ENCODE measurements at regions not wholly inside any gene's neighbourhood (a gene's known extent, or its start where the extent isn't known, plus 50 kb on each side); places are given as distances from the start of the nearest gene placed in this dataset.
A peak's percentile ranks its signal among the peaks of the same experiment; 100 is the strongest.

DNA sequence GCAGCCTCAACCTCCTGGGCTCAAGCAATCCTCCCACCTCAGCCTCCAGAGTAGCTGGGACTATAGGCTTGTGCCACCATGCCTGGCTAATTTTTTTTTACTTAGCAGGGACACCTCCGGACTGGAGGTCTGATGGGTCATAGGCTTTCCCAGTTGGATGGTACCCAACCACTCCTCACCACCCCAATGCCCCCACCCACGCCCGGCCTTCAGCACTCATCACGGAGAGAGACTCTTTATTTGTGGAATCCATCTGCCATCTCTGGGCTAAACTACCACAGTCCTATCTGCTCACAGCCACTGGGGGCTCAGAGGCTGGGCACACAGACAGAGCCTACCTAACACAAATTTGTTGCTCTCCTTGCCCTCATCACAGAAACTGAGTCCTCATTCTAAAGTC, 58.3 kb upstream of the STXBP1 start:
- Histone ChIP-seq H3K9me3 (ENCODE audit: control insufficient read depth, insufficient read depth, low read length) (no peaks in the 10 kb centered on the region), H3K9ac (ENCODE audit: low read depth, low read length) (no peak overlapping the region), H3K36me3 (ENCODE audit: control insufficient read depth, insufficient read depth, low read length) (no peaks in the 10 kb centered on the region), H3K4me1 (ENCODE audit: control insufficient read depth, insufficient read depth, low read length) (peaks cover 15% of the 10 kb centered on the region), H3K4me3 (ENCODE audit: low read depth, low read length) (no peak overlapping the region), H3K27me3 (ENCODE audit: control insufficient read depth, insufficient read depth, low read length) (no peaks in the 10 kb centered on the region), H3K27ac (ENCODE audit: low read depth, low read length) (no peak overlapping the region)

DNA sequence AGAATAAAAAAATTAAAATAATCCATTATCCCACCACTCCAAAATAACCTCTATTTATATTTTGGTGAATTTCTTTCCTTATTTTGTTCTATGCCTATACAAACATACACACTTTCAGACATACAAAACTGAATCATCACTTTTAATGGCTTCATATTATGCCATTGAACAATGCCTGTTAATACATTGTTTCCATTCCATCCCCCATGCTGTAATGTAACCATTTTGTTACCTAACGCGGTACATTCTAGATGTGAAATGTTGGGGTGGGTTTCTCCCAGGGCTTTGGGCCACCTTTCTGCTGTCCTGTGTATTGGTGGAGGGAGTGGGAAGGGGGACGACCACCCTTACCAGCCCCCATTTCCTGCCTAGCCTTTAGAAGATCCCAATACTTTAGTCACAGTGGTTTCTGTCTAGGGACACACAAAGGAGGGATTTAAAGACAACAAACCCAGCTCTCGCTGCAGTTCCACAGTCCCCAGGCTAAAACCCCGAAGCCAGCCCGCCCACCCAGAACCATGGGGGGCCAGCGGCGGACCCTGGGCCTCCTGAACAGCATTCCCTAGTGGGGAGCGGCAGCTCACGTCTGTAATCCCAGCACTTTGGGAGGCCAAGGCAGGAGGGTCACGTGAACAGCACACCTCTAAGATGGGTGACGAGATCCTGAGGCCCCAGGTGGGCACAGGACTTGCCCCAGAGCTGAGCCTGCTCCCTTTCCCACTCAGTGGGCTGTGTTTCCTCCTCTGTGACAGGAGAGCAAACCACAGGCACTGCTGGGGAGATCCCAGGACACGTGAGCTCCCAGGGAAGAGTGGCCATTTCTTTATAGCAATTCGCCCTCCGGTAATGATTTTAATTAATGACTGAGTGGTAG, 56.9 kb upstream of the STXBP1 start:
- no peak overlapping the region for H3K4me3 ChIP-seq (ENCODE audit: low read depth, low read length)
- no peaks in the 10 kb centered on the region for H3K9me3 ChIP-seq (ENCODE audit: control insufficient read depth, insufficient read depth, low read length)
- no peak overlapping the region for H3K9ac ChIP-seq (ENCODE audit: low read depth, low read length)
- peaks cover 15% of the 10 kb centered on the region for H3K4me1 ChIP-seq (ENCODE audit: control insufficient read depth, insufficient read depth, low read length)
- H3K36me3 ChIP-seq (ENCODE audit: control insufficient read depth, insufficient read depth, low read length): no peaks in the 10 kb centered on the region; the same call in 1 of the 2 replicates
- no peaks in the 10 kb centered on the region for H3K27me3 ChIP-seq (ENCODE audit: control insufficient read depth, insufficient read depth, low read length)
- H3K27ac ChIP-seq (ENCODE audit: low read depth, low read length): peak overlapping the region; percentile 74

DNA sequence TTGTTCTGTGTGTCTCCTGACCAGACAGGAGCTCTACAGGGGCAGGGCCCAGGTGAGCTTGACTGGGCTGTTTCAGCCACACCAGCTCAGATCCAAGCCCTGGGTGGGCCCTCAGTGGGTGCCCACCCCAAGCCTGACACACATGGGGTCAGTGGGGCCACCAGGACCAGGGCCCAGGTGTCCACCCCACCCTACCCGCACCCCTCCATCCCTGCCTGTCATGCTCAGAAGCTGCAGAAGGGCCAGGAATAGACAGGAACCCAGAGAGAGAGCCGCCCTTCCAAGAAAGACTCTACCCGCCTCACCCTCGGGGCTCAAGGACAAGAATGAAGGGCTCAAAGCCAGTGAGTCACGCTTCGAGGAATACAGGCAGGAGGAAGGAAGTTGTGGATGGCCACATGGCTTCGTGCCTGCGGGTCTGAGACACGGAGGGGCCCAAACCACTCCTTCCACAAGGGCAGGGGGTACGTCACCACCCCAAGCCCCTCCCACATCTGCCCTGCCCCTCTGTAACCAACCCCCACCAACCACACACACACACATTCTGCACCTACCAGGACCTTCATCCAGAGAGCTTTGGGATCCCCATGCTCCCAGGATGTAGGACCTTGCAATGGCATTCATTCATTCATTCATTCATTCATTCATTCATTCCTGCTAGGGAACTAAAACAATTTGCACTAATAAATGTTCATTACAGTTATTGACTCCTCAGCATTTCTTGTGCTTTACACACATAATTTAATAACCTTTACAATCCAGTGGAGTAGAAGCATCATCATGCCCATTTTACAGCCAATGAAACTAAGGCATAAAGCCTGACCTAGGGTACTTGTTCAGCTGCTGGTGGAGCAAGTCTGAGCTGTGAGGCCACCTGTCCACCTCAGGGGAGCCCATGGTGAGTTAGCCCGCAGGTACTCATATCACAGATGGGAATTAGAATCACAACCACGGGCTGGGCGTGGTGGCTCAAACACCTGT, 55.9 kb upstream of the STXBP1 start:
- peaks cover 5% of the 10 kb centered on the region; the same call in 1 of the 2 replicates for H3K36me3 ChIP-seq (ENCODE audit: control insufficient read depth, insufficient read depth, low read length)
- H3K4me1 ChIP-seq (ENCODE audit: control insufficient read depth, insufficient read depth, low read length): peaks cover 15% of the 10 kb centered on the region
- no peaks in the 10 kb centered on the region for H3K9me3 ChIP-seq (ENCODE audit: control insufficient read depth, insufficient read depth, low read length)
- no peak overlapping the region for H3K9ac ChIP-seq (ENCODE audit: low read depth, low read length)
- H3K4me3 ChIP-seq (ENCODE audit: low read depth, low read length): no peak overlapping the region
- H3K27ac ChIP-seq (ENCODE audit: low read depth, low read length): peak overlapping the region; percentile 74
- H3K27me3 ChIP-seq (ENCODE audit: control insufficient read depth, insufficient read depth, low read length): no peaks in the 10 kb centered on the region

DNA sequence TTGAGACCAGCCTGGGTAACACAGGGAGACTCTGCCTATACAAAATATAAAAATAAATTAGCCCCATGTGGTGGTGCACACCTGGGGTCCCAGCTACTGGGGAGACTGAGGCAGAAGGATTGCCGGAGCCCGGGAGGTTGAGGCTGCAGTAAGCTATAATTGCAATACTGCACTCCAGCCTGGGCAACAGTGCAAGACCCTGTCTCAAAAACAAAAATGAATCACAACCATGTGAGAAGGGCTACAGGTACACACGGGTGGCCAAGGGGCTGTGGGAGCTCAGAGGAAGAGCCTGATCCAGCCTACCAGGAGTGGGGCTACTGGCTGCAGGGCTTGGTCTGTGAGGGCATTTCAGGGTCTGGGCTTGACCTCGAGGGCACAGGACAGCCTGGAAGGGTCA, 55.2 kb upstream of the STXBP1 start:
- H3K9ac ChIP-seq (ENCODE audit: low read depth, low read length): no peak overlapping the region

DNA sequence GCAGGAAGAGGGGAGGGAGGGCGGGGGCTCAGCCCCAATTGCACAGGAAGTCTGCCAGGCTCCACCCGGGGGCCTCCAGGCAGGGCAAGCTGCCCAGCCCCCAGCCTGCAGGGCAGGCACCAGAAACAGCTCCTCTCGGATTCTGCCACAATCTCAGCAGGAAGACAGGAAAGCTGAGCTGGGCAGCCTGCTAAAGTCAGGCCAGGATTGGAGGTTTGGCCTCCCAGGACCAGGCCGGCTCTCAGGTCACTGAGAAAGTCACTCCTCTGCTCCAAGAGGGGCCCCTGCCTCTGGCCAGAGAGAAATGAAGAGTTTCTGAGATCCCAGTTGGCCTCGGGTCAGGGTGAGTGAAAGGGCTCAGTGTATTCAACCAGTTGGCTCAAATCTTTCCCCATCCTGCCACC, 54.6 kb upstream of the STXBP1 start:
- H3K4me3 ChIP-seq (ENCODE audit: low read depth, low read length): no peak overlapping the region
- H3K4me1 ChIP-seq (ENCODE audit: control insufficient read depth, insufficient read depth, low read length): peaks cover 18% of the 10 kb centered on the region
- H3K36me3 ChIP-seq (ENCODE audit: control insufficient read depth, insufficient read depth, low read length): peaks cover 5% of the 10 kb centered on the region; the same call in 1 of the 2 replicates
- H3K27me3 ChIP-seq (ENCODE audit: control insufficient read depth, insufficient read depth, low read length): no peaks in the 10 kb centered on the region
- no peaks in the 10 kb centered on the region for H3K9me3 ChIP-seq (ENCODE audit: control insufficient read depth, insufficient read depth, low read length)
- no peak overlapping the region for H3K9ac ChIP-seq (ENCODE audit: low read depth, low read length)
- H3K27ac ChIP-seq (ENCODE audit: low read depth, low read length): peak overlapping the region; percentile 16

More for the DNA sequence above, 55.2 kb upstream of the STXBP1 start:
- Histone ChIP-seq H3K27me3 (ENCODE audit: control insufficient read depth, insufficient read depth, low read length) (no peaks in the 10 kb centered on the region), H3K27ac (ENCODE audit: low read depth, low read length) (no peak overlapping the region), H3K9me3 (ENCODE audit: control insufficient read depth, insufficient read depth, low read length) (no peaks in the 10 kb centered on the region), H3K36me3 (ENCODE audit: control insufficient read depth, insufficient read depth, low read length) (peaks cover 5% of the 10 kb centered on the region; the same call in 1 of the 2 replicates), H3K4me3 (ENCODE audit: low read depth, low read length) (no peak overlapping the region), H3K4me1 (ENCODE audit: control insufficient read depth, insufficient read depth, low read length) (peaks cover 18% of the 10 kb centered on the region)

DNA sequence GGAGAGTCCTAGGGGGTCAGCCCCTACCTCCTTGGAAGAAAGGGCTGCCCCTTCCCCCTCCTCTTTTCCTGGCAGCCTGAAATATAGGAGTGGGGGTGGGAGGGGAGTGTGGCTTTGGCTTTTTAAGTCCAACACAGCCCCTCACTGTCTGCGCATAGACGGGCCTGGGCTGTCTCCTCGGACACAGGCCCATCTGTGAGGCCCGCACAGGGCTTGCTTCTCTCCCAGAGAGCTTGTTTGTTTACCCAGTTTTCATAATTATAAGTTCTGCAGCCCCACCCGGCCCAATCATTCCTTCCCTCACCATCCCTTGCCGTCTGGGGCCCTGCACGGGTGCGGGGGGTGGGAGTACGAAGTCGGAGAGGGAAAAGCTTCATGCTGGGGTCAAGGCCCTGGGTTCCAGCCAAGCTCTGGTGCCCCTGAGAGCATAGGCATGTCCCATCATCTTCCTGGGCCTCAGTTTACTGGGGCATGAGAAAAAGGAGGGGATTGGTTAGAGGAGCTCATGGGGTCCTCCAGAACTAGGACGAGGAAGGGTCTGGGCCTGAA, 54.0 kb upstream of the STXBP1 start:
- no peaks in the 10 kb centered on the region for H3K9me3 ChIP-seq (ENCODE audit: control insufficient read depth, insufficient read depth, low read length)

DNA sequence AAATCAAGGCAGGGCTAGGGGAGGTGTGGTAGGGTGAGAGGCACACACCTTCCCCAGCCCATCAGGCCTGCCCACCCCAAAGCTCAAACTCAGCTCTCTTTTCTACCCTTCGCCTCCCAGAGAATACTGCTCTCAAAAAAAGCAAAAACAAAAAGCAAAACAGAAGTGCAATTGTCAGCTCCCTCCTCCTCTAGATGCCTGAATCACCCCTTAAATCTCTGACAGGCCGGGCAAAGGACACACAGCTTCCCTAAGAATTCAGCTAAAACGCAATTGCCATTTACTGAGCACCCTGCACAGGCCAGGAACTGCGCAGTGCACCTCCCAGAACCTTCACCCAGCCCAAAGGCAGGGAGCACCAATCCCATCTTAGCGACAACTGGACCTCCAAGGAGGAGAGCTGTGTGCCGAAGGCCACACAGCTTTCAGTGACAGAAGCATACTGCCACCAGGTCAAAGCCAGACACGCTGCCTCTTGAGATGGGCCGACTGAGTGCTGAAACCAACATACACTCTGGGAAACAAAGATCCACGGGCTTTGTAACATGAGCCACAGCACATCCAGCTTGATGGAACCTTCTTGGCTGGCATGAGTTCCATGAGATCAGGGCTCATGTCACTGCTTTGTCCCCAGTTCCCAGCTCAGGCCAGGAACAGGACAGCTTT, 53.4 kb upstream of the STXBP1 start:
- H3K27ac ChIP-seq (ENCODE audit: low read depth, low read length): no peak overlapping the region
- no peaks in the 10 kb centered on the region for H3K9me3 ChIP-seq (ENCODE audit: control insufficient read depth, insufficient read depth, low read length)
- no peak overlapping the region for H3K4me3 ChIP-seq (ENCODE audit: low read depth, low read length)
- H3K36me3 ChIP-seq (ENCODE audit: control insufficient read depth, insufficient read depth, low read length): peaks cover 5% of the 10 kb centered on the region; the same call in 1 of the 2 replicates
- peaks cover 18% of the 10 kb centered on the region for H3K4me1 ChIP-seq (ENCODE audit: control insufficient read depth, insufficient read depth, low read length)
- no peak overlapping the region for H3K9ac ChIP-seq (ENCODE audit: low read depth, low read length)
- H3K27me3 ChIP-seq (ENCODE audit: control insufficient read depth, insufficient read depth, low read length): no peaks in the 10 kb centered on the region

More for the DNA sequence above, 54.0 kb upstream of the STXBP1 start:
- H3K36me3 ChIP-seq (ENCODE audit: control insufficient read depth, insufficient read depth, low read length): peaks cover 5% of the 10 kb centered on the region; the same call in 1 of the 2 replicates
- no peak overlapping the region for H3K4me3 ChIP-seq (ENCODE audit: low read depth, low read length)
- H3K27me3 ChIP-seq (ENCODE audit: control insufficient read depth, insufficient read depth, low read length): no peaks in the 10 kb centered on the region
- no peak overlapping the region for H3K9ac ChIP-seq (ENCODE audit: low read depth, low read length)
- peaks cover 18% of the 10 kb centered on the region for H3K4me1 ChIP-seq (ENCODE audit: control insufficient read depth, insufficient read depth, low read length)
- H3K27ac ChIP-seq (ENCODE audit: low read depth, low read length): peak overlapping the region; percentile 16

DNA sequence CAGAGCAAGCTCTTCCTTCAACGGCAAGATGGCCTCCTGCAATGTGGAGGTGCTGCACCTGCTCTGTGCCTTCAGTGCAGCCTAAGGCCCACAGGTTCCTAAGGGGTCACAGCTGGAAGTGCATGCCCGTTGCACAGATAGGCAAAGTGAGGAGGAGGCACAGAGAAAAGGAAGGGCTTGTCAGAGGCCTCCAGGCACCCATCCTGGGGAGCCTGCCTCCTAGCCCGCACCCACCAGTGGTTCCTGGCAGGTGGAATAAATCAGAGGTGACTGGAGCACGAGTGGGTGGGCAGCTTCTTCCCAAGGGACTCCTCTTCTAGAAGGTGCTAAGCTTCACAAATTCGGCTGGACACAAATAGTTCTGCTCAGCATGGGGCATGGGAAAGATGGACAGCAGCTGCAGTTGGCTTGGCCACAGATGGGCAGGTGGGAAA, 52.8 kb upstream of the STXBP1 start:
- Histone ChIP-seq H3K27ac (ENCODE audit: low read depth, low read length) (no peak overlapping the region), H3K9me3 (ENCODE audit: control insufficient read depth, insufficient read depth, low read length) (no peaks in the 10 kb centered on the region), H3K4me3 (ENCODE audit: low read depth, low read length) (no peak overlapping the region), H3K4me1 (ENCODE audit: control insufficient read depth, insufficient read depth, low read length) (peaks cover 18% of the 10 kb centered on the region), H3K9ac (ENCODE audit: low read depth, low read length) (no peak overlapping the region), H3K36me3 (ENCODE audit: control insufficient read depth, insufficient read depth, low read length) (peaks cover 5% of the 10 kb centered on the region; the same call in 1 of the 2 replicates), H3K27me3 (ENCODE audit: control insufficient read depth, insufficient read depth, low read length) (no peaks in the 10 kb centered on the region)

DNA sequence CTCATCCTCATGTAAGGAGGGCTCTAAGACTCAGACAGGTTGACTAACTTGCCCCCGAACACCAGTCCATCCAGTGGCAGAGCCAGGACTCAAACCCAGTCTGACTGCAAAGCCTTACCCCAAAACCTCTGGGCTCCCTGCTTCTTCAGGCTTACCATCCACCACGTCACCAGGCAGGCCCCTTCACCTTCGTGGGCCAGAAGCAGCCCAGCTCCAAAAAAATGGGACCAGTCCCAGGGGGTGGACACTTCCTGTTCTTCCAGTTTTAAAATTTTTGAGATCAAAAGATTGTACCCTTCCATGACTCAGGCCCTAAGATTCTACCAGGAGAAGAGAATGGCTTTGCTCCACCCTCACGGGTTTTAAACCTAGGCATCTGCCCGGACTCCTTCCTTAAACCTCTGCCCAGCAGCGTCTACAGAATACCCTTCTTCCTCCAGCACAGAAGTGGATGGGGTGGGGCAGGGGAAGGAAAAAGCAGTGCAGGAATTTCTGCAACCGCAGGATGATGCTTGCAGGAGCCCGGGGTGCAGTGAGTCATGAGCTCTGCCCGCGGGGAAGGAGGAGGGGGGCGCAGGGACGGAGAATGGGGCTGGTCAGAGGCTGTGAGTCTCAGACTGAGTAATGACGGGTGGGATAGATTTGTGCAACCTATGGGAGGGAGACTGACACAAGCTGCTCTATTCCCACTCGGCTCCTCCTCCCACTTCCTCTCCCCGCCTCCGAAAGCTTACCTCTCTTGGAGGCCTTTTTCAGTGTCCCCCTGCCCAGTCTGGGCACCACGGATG, 50.4 kb upstream of the STXBP1 start:
- Histone ChIP-seq H3K4me3 (ENCODE audit: low read depth, low read length) (no peak overlapping the region), H3K27ac (ENCODE audit: low read depth, low read length) (peak overlapping the region; percentile 76), H3K36me3 (ENCODE audit: control insufficient read depth, insufficient read depth, low read length) (peaks cover 5% of the 10 kb centered on the region; the same call in 1 of the 2 replicates), H3K4me1 (ENCODE audit: control insufficient read depth, insufficient read depth, low read length) (peaks cover 16% of the 10 kb centered on the region), H3K27me3 (ENCODE audit: control insufficient read depth, insufficient read depth, low read length) (no peaks in the 10 kb centered on the region), H3K9ac (ENCODE audit: low read depth, low read length) (no peak overlapping the region), H3K9me3 (ENCODE audit: control insufficient read depth, insufficient read depth, low read length) (no peaks in the 10 kb centered on the region)

All from HUES48 (cell line).